GM13976 (cell line): ENCODE measurements at regions not wholly inside any gene's neighbourhood (a gene's known extent, or its start where the extent isn't known, plus 50 kb on each side); places are given as distances from the start of the nearest gene placed in this dataset.

Experiments used
- DNase-seq: peaks from one replicate; pipeline ENCODE4 v3.0.0; 2012; ENCODE audit warnings: low spot score
- in situ Hi-C: fragments of 300-500 bp; cut with MboI; formaldehyde crosslinking; loops from one replicate; pipeline ENCODE4 v1.12.0; 2022; ENCODE audit warnings: low sequenced_read_pairs, mixed read lengths, inconsistent platforms; ENCODE audit not compliant: unreplicated experiment
- TF ChIP-seq, protein P1 (sequence below): IDR thresholded peaks from 2 replicates; pipeline ENCODE4 v1.5.1; 2012; ENCODE audit warnings: borderline replicate concordance, mild to moderate bottlenecking; ENCODE audit not compliant: insufficient read depth; ENCODE audit errors: extremely low read depth, missing control alignments, control extremely low read depth

DNA sequence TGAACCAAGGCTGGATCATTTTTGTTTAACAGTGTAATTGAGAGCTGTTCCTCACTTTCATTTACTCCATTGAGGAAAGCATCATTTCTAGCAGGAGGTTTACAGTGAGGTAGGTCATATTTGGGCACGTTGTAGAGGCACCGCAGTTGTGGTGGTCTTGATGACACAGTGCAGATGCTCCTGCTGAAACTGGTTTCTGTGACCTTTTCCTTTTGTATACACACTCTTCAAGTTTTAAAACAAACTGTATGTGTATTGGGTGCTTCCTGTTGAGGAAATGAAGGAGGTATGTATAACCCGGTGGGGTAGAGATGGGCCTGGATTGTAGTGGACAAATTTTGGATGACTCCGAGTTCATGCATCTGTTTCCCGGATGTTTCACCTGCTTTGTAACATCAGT lies 456.3 kb upstream of the RGS6 start:
- TF ChIP-seq, protein P1, sequence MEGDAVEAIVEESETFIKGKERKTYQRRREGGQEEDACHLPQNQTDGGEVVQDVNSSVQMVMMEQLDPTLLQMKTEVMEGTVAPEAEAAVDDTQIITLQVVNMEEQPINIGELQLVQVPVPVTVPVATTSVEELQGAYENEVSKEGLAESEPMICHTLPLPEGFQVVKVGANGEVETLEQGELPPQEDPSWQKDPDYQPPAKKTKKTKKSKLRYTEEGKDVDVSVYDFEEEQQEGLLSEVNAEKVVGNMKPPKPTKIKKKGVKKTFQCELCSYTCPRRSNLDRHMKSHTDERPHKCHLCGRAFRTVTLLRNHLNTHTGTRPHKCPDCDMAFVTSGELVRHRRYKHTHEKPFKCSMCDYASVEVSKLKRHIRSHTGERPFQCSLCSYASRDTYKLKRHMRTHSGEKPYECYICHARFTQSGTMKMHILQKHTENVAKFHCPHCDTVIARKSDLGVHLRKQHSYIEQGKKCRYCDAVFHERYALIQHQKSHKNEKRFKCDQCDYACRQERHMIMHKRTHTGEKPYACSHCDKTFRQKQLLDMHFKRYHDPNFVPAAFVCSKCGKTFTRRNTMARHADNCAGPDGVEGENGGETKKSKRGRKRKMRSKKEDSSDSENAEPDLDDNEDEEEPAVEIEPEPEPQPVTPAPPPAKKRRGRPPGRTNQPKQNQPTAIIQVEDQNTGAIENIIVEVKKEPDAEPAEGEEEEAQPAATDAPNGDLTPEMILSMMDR, result no peak
- in situ Hi-C loops, result no loop called here
- DNase-seq, result no peak

DNA sequence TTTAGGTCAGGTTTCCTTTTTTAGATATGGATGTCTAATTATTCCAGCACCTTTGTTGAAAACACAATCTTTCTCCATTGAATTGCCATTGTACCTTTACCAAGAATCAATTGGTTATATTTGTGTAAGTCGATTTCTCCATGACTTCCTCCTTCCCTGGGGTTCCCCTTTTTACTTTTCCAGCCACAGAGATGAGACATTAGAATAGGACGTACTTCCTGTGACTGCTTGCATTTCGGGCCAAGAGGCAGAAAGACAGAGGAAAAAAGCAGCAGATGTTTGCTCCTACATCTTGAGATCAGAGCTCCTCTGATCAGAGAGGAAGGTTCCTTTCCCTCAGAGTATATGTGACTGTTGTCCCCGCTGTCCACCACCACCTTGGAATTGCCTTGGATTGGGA lies 453.7 kb upstream of the RGS6 start:
- TF ChIP-seq, protein P1, result no peak

DNA sequence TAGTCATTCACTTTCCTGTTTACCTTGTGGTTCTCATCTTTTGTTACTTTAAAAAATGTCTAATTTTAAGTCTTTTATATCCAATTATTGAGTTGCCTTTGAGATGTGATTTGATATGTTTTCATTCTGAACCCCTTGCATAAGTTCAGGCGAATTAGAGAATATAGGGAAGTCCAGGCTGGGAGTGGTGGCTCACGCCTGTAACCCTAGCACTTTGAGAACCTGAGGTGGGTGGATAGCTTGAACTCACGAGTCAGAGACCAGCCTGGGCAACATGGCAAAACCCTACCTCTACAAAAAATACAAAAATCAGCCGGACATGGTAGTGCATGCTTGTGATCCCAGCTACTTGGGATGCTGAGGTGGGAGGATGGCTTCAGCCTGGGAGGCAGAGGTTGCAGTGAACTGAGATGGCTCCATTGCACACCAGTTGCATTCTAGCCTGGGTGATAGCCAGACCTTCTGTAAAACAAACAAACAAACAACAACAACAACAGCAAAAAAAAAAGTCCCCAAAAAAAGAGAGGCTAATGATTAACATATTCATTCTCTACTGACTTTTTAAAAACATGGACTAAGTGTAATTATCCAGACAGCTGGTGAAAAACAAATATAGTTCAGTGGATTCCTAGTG lies 451.1 kb upstream of the RGS6 start:
- in situ Hi-C loops, result no loop called here
- no peak for DNase-seq
- TF ChIP-seq, protein P1, result no peak

More for the DNA sequence above, 453.7 kb upstream of the RGS6 start:
- peak; percentile 20 for DNase-seq
- in situ Hi-C loops, result no loop called here

DNA sequence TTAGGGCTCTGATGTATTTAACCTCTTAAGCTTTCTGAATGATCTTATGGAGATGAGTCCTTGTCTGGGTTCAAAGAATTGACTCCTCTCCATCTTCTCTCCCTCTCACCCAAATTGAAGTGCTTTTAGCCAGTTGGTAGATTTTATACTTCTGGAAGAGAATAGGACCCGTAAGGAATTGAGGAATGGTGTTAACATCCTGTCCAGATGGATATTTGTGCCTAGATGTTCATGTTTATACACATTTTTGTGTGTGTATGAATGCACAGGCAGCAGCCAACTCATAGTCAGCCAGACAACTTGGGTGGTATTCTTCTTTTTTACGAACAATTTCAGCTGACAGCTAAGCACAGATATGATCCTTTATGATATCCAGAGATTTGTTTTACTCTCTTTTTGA lies 449.6 kb upstream of the RGS6 start:
- TF ChIP-seq, protein P1, result no peak
- DNase-seq, result no peak
- in situ Hi-C loops, result no loop called here

DNA sequence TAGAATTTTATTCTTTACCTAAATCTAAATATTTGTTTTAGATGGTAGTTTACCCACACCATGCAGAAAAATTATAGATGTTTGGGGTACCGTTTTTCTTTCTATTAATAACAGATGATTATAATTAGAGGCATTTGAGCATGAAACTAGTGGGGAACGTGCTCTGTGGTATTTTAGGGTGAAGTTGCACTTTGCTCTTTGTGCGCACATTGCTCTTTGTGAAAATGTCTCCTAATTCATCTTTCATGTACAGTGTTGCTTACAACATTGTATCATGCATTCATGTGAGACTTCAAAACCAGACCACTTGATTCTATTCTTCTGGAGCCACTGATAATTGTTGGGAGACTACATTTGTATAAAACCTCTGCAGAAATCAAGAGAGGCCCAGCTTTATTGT lies 449.1 kb upstream of the RGS6 start:
- in situ Hi-C loops, result no loop called here
- TF ChIP-seq, protein P1, result no peak
- no peak for DNase-seq

DNA sequence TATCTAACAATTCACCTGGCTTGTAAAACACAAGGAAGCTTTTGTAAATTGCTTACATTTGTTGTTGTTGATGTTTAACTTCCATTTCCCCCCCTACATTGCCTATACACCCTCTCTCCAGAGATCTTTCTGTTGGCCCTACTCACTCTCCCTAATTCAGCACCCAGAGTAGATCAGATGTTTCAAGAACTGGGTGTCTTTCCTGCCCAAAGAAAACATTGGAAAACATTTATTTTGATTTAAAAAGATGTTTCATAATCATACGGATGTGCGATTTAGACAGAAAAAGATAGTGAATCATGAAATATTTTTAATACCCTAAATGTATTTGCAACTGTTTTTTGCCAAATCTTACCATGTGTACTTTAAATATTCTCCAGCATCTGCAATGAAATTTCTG lies 446.4 kb upstream of the RGS6 start:
- TF ChIP-seq, protein P1, result no peak
- in situ Hi-C loops, result no loop called here
- DNase-seq, result no peak
